PC-3 (cell line): ENCODE measurements at regions not wholly inside any gene's neighbourhood (a gene's known extent, or its start where the extent isn't known, plus 50 kb on each side); places are given as distances from the start of the nearest gene placed in this dataset.

Experiments used
- ATAC-seq: fragments of 200-7000 bp; cut with Tn5 transposase; 2 replicates; pipeline ENCODE4 v1.9.1; 2020; ENCODE audit warnings: mild to moderate bottlenecking, moderate library complexity
- BruUV-seq: library from RNA; stranded (reverse); fragments of 400-500 nt; replicated peaks from 2 replicates; lab custom pipeline; 2021; lab: Mats Ljungman, UMichigan
- CTCF ChIA-PET: fragments of 300-600 bp; sonication (Branson Sonifier 250); formaldehyde crosslinking; loops from one replicate; lab custom pipeline; 2022; ENCODE audit warnings: antibody characterized with exemption; lab: Charles Lee
- POLR2A ChIA-PET: fragments of 300-600 bp; sonication (Branson Sonifier 250); formaldehyde crosslinking; loops from one replicate; lab custom pipeline; 2022; ENCODE audit warnings: antibody characterized with exemption; ENCODE audit not compliant: unreplicated experiment; lab: Charles Lee
- DNase-seq: peaks from one replicate; pipeline ENCODE4 v3.0.0-alpha.2; 2015
- H2AFZ ChIP-seq: fragments of 300-600 bp; sonication (generic); 2 replicates; pipeline ENCODE4 v1.6.0; 2016; ENCODE audit warnings: antibody characterized with exemption, low read length
- H3F3A ChIP-seq: fragments of 300-600 bp; sonication (generic); one replicate; pipeline ENCODE4 v1.6.0; 2017; ENCODE audit warnings: antibody characterized with exemption, low read length, control low read depth, mild to moderate bottlenecking; ENCODE audit not compliant: unreplicated experiment
- H3K27ac ChIP-seq: fragments of 300-600 bp; sonication (generic); 2 replicates; pipeline ENCODE4 v1.5.1; 2016; ENCODE audit warnings: mild to moderate bottlenecking, low read length
- H3K27me3 ChIP-seq: fragments of 300-600 bp; sonication (generic); 2 replicates; pipeline ENCODE4 v1.6.1; 2016; ENCODE audit warnings: low read length, mixed read lengths
- H3K36me3 ChIP-seq: fragments of 300-600 bp; sonication (generic); 2 replicates; pipeline ENCODE4 v1.6.1; 2016; ENCODE audit warnings: low read depth, mixed run types, low read length, mixed read lengths
- H3K4me1 ChIP-seq: fragments of 300-600 bp; sonication (generic); 2 replicates; pipeline ENCODE4 v1.5.1; 2016; ENCODE audit warnings: low read length; ENCODE audit not compliant: insufficient read depth
- H3K4me2 ChIP-seq: fragments of 300-600 bp; sonication (generic); 2 replicates; pipeline ENCODE4 v1.6.0; 2016; ENCODE audit warnings: low read length
- H3K4me3 ChIP-seq: fragments of 300-600 bp; sonication (generic); 2 replicates; pipeline ENCODE4 v1.5.1; 2016; ENCODE audit warnings: mild to moderate bottlenecking, low read length, mixed read lengths
- H3K79me2 ChIP-seq: fragments of 300-600 bp; sonication (generic); 2 replicates; pipeline ENCODE4 v1.6.1; 2017; ENCODE audit warnings: low read length, mixed read lengths
- H3K9ac ChIP-seq: fragments of 300-600 bp; sonication (generic); 2 replicates; pipeline ENCODE4 v1.6.0; 2016; ENCODE audit warnings: mild to moderate bottlenecking, low read length
- H3K9me2 ChIP-seq: fragments of 300-600 bp; sonication (generic); replicated peaks from 2 replicates; pipeline ENCODE4 v1.6.1; 2016; ENCODE audit warnings: mixed run types, low read length, mixed read lengths
- H3K9me3 ChIP-seq: fragments of 300-600 bp; sonication (generic); 2 replicates; pipeline ENCODE4 v1.6.1; 2016; ENCODE audit warnings: low read length, mixed read lengths
- H4K20me1 ChIP-seq: fragments of 300-600 bp; sonication (generic); 2 replicates; pipeline ENCODE4 v1.6.1; 2016; ENCODE audit warnings: low read length, mixed read lengths
- EZH2 ChIP-seq: fragments of 300-600 bp; sonication (generic); IDR thresholded peaks from one replicate; pipeline ENCODE4 v1.6.1; 2017; ENCODE audit warnings: antibody characterized with exemption, mild to moderate bottlenecking, low read length; ENCODE audit not compliant: unreplicated experiment
- EZH2phosphoT487 ChIP-seq: fragments of 300-600 bp; sonication (generic); IDR thresholded peaks from 2 replicates; pipeline ENCODE4 v1.6.1; 2018; ENCODE audit warnings: mild to moderate bottlenecking, antibody characterized with exemption, low read length, borderline replicate concordance
- intact Hi-C: fragments of 100-400 bp; cut with micrococcal nuclease; formaldehyde crosslinking; loops from 2 replicates; pipeline ENCODE4 v1.9.0; 2023
- TF ChIP-seq, protein P1 (sequence below): fragments of 300-600 bp; sonication (generic); conservative IDR thresholded peaks from 2 replicates; pipeline ENCODE4 v1.5.1; 2017; ENCODE audit warnings: antibody characterized with exemption, low read depth, mild to moderate bottlenecking, low read length

DNA sequence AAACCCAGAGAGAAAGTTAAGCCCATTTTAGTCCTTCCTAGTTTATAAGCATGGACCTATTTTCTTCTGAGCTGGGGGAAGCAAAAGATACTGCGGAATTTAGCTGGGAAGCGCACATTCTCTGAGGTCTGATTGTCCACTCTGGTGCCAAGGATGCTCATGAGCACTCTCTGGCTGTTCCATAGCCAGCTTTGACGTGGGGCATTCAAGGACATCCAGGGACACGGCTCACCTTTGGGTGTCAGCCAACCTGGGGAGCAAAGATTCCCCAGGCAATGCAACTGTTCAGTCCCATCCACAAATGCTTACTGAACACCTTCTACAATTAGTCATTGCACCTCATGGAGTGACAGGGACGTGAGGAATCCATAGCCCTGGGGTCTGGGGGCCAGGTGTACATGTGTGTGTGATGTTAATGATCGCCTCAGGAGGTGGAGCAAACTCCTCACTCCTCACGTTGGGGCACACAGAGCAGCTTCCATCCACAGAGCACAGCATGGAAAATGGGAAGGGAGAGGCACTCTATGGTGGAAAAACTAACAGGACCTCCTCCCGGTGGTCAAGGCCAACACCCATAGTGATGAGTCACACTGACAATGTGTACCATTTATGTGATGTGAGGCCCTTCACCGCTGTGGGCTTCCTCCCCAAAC lies 67.5 kb upstream of the IGFBP3 start:
- Histone ChIP-seq H3K9ac (no peak overlapping the region), H3F3A (no peaks in the 10 kb centered on the region), H3K4me2 (no peak overlapping the region), H3K9me3 (no peaks in the 10 kb centered on the region), H3K36me3 (no peaks in the 10 kb centered on the region), H3K4me1 (no peaks in the 10 kb centered on the region), H2AFZ (no peak overlapping the region), H3K9me2 (no peaks in the 10 kb centered on the region), H4K20me1 (no peaks in the 10 kb centered on the region), H3K79me2 (no peaks in the 10 kb centered on the region), H3K27ac (no peak overlapping the region), H3K4me3 (no peak overlapping the region), H3K27me3 (no peaks in the 10 kb centered on the region)
- ChIA-PET POLR2A (no interaction called here), CTCF (no interaction called here)
- DNase-seq (peak; percentile 5), ATAC-seq (no peak)
- no peak for TF ChIP-seq EZH2
- no TSS peak for BruUV-seq
- intact Hi-C loops, result no loop called here

DNA sequence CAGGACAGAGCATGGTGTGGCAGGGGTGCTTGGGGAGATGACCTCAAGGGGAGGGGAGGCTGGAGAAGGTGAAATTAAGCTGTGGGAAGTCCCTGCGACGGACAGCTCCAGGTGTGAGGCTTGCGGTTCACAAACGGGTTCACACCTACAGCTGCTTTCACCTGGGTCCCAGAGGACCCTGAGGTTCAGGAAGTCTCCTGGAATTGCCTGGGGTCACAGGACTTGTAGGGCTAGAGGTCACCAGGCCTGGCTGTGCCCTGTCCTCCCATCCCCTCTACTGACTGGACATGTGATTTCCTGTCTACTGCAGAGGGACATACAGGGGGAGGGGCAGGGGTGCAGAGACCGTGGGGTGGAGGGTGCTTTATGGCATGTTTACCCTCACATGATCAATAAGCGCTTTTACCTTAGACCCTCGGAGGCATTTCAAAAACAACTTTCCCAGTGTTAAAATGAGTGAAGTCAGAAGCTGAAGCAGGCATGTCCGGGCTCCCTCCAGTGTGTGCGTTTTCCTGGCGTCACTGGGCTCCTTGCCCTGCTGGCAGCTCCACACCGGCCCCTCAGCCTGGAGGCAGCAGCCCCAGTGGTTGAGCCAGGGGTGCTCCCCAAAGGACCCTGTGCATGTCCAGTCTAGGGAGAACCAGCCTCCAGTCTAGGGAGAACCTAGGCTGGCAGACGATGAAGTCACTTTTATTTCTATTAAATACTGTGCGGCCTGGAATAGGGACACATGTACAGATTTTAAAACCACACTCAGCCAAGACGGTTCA lies 66.6 kb upstream of the IGFBP3 start:
- DNase-seq (no peak), ATAC-seq (no peak)
- no peak for TF ChIP-seq EZH2phosphoT487
- no peak for TF ChIP-seq EZH2
- TF ChIP-seq, protein P1, sequence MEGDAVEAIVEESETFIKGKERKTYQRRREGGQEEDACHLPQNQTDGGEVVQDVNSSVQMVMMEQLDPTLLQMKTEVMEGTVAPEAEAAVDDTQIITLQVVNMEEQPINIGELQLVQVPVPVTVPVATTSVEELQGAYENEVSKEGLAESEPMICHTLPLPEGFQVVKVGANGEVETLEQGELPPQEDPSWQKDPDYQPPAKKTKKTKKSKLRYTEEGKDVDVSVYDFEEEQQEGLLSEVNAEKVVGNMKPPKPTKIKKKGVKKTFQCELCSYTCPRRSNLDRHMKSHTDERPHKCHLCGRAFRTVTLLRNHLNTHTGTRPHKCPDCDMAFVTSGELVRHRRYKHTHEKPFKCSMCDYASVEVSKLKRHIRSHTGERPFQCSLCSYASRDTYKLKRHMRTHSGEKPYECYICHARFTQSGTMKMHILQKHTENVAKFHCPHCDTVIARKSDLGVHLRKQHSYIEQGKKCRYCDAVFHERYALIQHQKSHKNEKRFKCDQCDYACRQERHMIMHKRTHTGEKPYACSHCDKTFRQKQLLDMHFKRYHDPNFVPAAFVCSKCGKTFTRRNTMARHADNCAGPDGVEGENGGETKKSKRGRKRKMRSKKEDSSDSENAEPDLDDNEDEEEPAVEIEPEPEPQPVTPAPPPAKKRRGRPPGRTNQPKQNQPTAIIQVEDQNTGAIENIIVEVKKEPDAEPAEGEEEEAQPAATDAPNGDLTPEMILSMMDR, result no peak
- no TSS peak for BruUV-seq
- no peaks in the 10 kb centered on the region for H3K36me3 ChIP-seq
- no peak overlapping the region for H3K9ac ChIP-seq
- H3K4me3 ChIP-seq, result no peak overlapping the region
- no peaks in the 10 kb centered on the region for H3K79me2 ChIP-seq
- no peak overlapping the region for H3K27ac ChIP-seq
- H3K9me2 ChIP-seq, result no peaks in the 10 kb centered on the region
- H3K4me2 ChIP-seq, result no peak overlapping the region
- no peaks in the 10 kb centered on the region for H3K4me1 ChIP-seq
- no peaks in the 10 kb centered on the region for H3K9me3 ChIP-seq
- H4K20me1 ChIP-seq, result no peaks in the 10 kb centered on the region
- intact Hi-C loops, result no loop called here
- ChIA-PET POLR2A (no interaction called here), CTCF (no interaction called here)
- H3K27me3 ChIP-seq, result no peaks in the 10 kb centered on the region
- H2AFZ ChIP-seq, result no peak overlapping the region
- H3F3A ChIP-seq, result no peaks in the 10 kb centered on the region

DNA sequence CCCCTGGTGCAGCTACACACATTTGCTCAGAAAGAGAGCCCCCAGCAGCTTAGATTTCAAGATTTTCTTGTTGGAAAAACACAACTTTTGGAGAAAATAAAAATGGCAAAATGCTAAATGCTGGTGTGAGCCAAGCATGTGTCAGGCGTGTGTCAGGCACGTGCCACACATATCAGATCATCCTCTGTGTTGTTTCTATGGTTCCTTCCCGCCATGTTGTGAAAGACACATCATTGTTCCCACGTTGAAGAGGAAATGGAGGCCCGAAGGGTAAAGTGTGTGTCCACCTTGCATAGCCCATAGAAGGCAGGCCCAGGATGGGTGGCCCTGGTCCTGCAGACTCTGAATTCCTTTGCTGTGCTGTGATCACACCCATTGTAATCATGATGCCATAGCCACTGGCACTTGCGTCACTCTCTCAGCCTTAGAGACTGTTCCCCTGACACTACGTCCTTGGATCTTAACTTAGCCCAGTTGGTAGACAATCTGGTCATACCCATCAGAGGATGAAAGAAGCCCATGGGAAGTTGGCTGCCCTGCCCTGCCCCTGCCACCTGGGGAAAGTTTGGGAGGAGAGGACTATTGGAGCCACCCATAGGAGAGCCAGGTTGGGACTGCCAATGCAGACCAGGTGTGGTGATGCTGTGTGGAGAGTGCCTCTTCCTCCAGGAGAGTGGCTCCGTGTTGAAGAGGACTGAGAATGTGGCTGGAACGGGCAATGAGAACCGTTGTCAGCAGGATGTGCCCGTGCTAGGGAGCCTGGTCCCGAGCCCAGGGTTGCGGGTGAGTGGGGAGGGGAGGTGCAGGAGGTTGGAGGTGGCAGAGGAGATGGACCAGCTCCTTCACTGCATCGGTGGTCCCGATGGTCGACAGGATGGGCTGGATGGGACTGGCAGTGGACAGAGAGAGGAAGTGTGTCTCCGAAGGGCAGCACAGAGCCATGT lies 65.6 kb upstream of the IGFBP3 start:
- ATAC-seq (no peak), DNase-seq (no peak)
- BruUV-seq, result no TSS peak
- POLR2A ChIA-PET, result no interaction called here
- Histone ChIP-seq H3K9ac (no peak overlapping the region), H3K9me2 (no peaks in the 10 kb centered on the region), H4K20me1 (no peaks in the 10 kb centered on the region), H3K27ac (no peak overlapping the region), H3K4me2 (no peak overlapping the region), H3K79me2 (no peaks in the 10 kb centered on the region), H3K4me1 (no peaks in the 10 kb centered on the region), H3K9me3 (no peaks in the 10 kb centered on the region), H2AFZ (no peak overlapping the region), H3K36me3 (no peaks in the 10 kb centered on the region), H3K4me3 (no peak overlapping the region), H3F3A (no peaks in the 10 kb centered on the region), H3K27me3 (no peaks in the 10 kb centered on the region)
- intact Hi-C loops, result no loop called here
- no peak for TF ChIP-seq EZH2phosphoT487
- TF ChIP-seq EZH2, result no peak
- TF ChIP-seq, protein P1, result no peak
- CTCF ChIA-PET, result interaction anchor here (0.8 to 1.0 kb wide), 2 partner anchors 64 to 68 kb away, joined by 3 to 5 read pairs; no protein-coding TSS in a partner anchor
